Tibial nerve (tissue), 4 donors: ENCODE measurements at regions not wholly inside any gene's neighbourhood (a gene's known extent, or its start where the extent isn't known, plus 50 kb on each side); places are given as distances from the start of the nearest gene placed in this dataset.

Experiments
- DNase-seq, 2 donors: peaks; one replicate each; pipeline ENCODE4 v3.0.0-alpha.2; 2019; ENCODE audit warnings: low spot score in 2 of 2
- H3K27ac ChIP-seq, 4 donors: fragments of 200-600 bp; sonication (generic) in 3 of 4; one replicate each; pipeline ENCODE4 v1.5.1; 2017 to 2019; ENCODE audit warnings: mild to moderate bottlenecking in 1 of 4
- H3K27me3 ChIP-seq, 2 donors: fragments of 200-600 bp; sonication (generic) in 1 of 2; one replicate each; pipeline versions ENCODE4 v1.5.1 to v1.6.0; 2017 to 2019
- H3K36me3 ChIP-seq, 3 donors: fragments of 200-600 bp; sonication (generic); one replicate each; pipeline ENCODE4 v1.5.1; 2018 to 2019
- H3K4me1 ChIP-seq, 4 donors: fragments of 200-600 bp; sonication (generic) in 3 of 4; one replicate each; pipeline ENCODE4 v1.5.1; 2017 to 2019
- H3K4me3 ChIP-seq, 4 donors: fragments of 200-600 bp; sonication (generic) in 3 of 4; one replicate each; pipeline ENCODE4 v1.5.1; 2017 to 2019; ENCODE audit warnings: mild to moderate bottlenecking in 1 of 4, moderate library complexity in 1 of 4
- H3K9me3 ChIP-seq, 4 donors: fragments of 200-600 bp; sonication (generic) in 3 of 4; one replicate each; pipeline ENCODE4 v1.5.1; 2017 to 2019
- EP300 ChIP-seq, 2 donors: sonication (generic); formaldehyde crosslinking; IDR thresholded peaks; one replicate each; pipeline ENCODE4 v1.6.1; 2017; ENCODE audit warnings: antibody characterized with exemption in 2 of 2, mild to moderate bottlenecking in 1 of 2
- POLR2A ChIP-seq, 2 donors: fragments of 450-650 bp; IDR thresholded peaks; one replicate each; pipeline ENCODE4 v1.6.1; 2017; ENCODE audit warnings: antibody characterized with exemption in 2 of 2, mild to moderate bottlenecking in 2 of 2, moderate library complexity in 2 of 2
- WGBS, 2 donors: methylation state at CpG; one replicate each; pipeline ENCODE4 v1.1.5; 2018; 5-methylcytosine and 5-hydroxymethylcytosine counted together
- TF ChIP-seq, protein P1 (sequence below), 5 experiments: fragments of 200-600 bp in 3 of 5; fragments of 450-650 bp in 2 of 5; sonication (generic) in 3 of 5; IDR thresholded peaks; one replicate each; pipeline ENCODE4 v1.5.1; 2016 to 2019; ENCODE audit warnings: antibody characterized with exemption in 5 of 5, mild to moderate bottlenecking in 3 of 5, moderate library complexity in 2 of 5

DNA sequence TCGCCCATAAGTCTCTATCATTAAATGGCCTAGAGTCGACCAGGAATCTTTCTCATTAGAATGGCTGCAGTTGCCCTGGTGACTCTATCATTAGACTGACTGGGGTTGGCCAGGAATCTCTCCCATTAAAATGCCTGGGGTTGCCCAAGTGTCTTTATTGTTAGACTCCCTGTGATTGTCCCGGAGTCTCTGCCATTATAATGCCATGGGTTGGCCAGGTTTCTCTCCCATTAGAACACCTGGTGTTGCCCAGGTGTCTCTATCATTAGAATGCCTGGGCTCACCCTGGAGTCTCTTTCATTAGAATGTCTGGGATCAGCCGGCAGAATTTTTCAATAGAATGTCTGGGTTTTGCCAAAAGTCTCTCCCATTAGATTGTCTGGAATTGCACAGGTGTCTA is 1459.3 kb downstream of the UQCRFS1 start:
- DNase-seq, result no peak
- H3K4me1 ChIP-seq, result no peaks in the 10 kb centered on the region
- H3K27me3 ChIP-seq, result no peaks in the 10 kb centered on the region
- H3K27ac ChIP-seq, result no peak overlapping the region
- TF ChIP-seq EP300 (IDR thresholded peaks at IDR 0.05) (no peak), POLR2A (IDR thresholded peaks at IDR 0.05) (no peak)
- TF ChIP-seq, protein P1, sequence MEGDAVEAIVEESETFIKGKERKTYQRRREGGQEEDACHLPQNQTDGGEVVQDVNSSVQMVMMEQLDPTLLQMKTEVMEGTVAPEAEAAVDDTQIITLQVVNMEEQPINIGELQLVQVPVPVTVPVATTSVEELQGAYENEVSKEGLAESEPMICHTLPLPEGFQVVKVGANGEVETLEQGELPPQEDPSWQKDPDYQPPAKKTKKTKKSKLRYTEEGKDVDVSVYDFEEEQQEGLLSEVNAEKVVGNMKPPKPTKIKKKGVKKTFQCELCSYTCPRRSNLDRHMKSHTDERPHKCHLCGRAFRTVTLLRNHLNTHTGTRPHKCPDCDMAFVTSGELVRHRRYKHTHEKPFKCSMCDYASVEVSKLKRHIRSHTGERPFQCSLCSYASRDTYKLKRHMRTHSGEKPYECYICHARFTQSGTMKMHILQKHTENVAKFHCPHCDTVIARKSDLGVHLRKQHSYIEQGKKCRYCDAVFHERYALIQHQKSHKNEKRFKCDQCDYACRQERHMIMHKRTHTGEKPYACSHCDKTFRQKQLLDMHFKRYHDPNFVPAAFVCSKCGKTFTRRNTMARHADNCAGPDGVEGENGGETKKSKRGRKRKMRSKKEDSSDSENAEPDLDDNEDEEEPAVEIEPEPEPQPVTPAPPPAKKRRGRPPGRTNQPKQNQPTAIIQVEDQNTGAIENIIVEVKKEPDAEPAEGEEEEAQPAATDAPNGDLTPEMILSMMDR (IDR thresholded peaks at IDR 0.05), result no peak
- H3K4me3 ChIP-seq, result no peak overlapping the region
- H3K9me3 ChIP-seq, result peaks cover 0 to 13% (median 0%) of the 10 kb centered on the region in 4 donors
- WGBS, 2 donors, result 88 to 96% methylated on average over 4 of the region's 4 CpGs
- peaks cover 0 to under 1% (median 0%) of the 10 kb centered on the region in 3 donors for H3K36me3 ChIP-seq

DNA sequence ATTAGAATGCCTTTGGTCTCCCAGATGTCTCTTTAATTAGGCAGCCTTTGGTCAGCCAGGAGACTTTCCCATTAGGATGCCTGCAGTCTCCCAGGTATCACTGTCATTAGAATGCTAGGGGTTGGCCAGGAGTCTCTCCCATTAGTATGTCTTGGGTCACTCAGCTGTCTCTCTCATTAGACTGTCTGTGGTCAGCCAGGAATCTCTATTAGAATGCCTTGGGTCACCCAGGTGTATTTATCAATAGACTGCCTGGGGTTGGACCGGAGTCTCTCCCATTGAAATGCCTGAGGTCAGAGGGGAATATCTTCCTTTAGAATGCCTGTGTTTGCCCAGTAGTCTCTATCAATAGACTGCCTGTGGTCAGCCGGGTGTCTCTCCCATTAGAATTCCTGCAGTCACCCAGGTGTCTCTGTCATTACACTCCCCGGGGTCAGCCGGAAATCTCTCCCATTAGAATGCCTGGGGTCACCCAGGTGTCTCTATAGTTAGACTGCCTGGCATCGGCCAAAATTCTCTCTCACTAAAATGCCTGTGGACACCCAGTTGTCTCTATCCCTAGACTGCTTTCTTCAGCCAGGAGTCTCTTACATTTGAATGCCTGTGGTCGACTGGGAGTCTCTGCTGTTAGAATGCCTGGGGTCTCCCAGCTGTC is 1460.3 kb downstream of the UQCRFS1 start:
- WGBS, 2 donors, result 89 to 90% methylated on average over 6 of the region's 6 CpGs
- DNase-seq, result no peak
- H3K4me3 ChIP-seq, result no peak overlapping the region

DNA sequence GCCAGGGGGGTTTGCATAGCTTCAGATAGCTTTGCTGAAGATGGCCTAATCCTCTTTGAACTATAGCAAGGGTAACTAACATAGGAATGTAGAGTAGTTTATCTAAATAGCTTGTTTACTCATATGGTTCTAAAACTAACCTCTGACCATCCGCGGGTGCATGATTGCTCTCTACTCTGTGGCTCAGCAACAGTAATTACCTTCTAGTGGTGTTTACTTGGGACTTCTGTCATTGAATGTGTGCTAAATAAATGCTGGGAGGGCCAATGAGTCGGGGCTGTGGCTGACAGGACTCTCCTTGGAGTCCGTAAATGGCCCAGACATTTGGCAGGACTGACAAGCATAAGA is 1461.9 kb downstream of the UQCRFS1 start:
- Histone ChIP-seq H3K4me1 (peaks cover 0 to 14% (median 2%) of the 10 kb centered on the region in 4 donors), H3K27ac (no peak overlapping the region), H3K27me3 (no peaks in the 10 kb centered on the region), H3K36me3 (no peaks in the 10 kb centered on the region), H3K4me3 (no peak overlapping the region), H3K9me3 (peaks cover 0 to 8% (median 0%) of the 10 kb centered on the region in 4 donors)
- TF ChIP-seq POLR2A (IDR thresholded peaks at IDR 0.05), result no peak
- TF ChIP-seq EP300 (IDR thresholded peaks at IDR 0.05), result no peak
- TF ChIP-seq, protein P1 (IDR thresholded peaks at IDR 0.05), result no peak
- no peak for DNase-seq
- 65 to 68% methylated on average over 4 of the region's 4 CpGs for WGBS, 2 donors

More for the DNA sequence above, 1460.3 kb downstream of the UQCRFS1 start:
- no peaks in the 10 kb centered on the region for H3K4me1 ChIP-seq
- H3K36me3 ChIP-seq, result no peaks in the 10 kb centered on the region
- peaks cover 0 to 5% (median 0%) of the 10 kb centered on the region in 4 donors for H3K9me3 ChIP-seq
- TF ChIP-seq POLR2A (IDR thresholded peaks at IDR 0.05) (no peak), EP300 (IDR thresholded peaks at IDR 0.05) (no peak)
- TF ChIP-seq, protein P1 (IDR thresholded peaks at IDR 0.05), result no peak
- no peaks in the 10 kb centered on the region for H3K27me3 ChIP-seq
- no peak overlapping the region for H3K27ac ChIP-seq

DNA sequence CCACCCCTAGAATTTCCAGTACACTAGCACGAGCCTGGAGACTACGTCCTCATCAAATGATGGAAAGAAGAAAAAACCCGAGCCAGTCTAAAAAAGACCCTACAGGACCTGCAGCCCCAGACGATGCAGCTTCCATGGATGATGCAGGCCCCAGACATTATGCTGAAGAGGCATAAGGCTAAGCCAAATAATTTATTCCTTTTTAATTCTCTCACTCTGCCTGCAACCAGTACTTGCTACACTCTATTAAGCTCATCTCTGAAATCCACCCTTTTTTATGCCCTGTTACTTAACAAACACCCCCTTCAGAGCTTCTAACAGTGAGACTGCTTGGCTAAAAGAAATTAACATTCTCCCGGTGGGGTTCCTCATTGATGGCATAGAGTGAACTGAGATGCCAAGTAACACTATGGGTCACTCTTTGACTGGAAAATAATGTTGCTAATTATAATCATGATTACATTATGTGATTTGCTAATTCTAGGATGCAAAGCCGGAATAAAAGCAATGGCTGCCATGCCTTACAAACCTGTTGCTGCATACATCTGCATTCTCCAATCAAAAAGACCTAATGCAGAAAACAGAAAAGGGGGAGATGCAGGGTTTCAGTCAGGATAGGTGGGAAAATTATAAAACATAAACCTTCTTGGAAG is 1462.4 kb downstream of the UQCRFS1 start:
- Histone ChIP-seq H3K4me3 (no peak overlapping the region), H3K9me3 (peaks cover 0 to 8% (median 0%) of the 10 kb centered on the region in 4 donors), H3K4me1 (peaks cover 0 to 14% (median 2%) of the 10 kb centered on the region in 4 donors), H3K27ac (no peak overlapping the region), H3K36me3 (peaks cover 0 to 2% (median 0%) of the 10 kb centered on the region in 3 donors), H3K27me3 (no peaks in the 10 kb centered on the region)
- DNase-seq, result no peak
- 75 to 77% methylated on average over 6 of the region's 6 CpGs for WGBS, 2 donors
- TF ChIP-seq EP300 (IDR thresholded peaks at IDR 0.05) (no peak), POLR2A (IDR thresholded peaks at IDR 0.05) (no peak)
- TF ChIP-seq, protein P1 (IDR thresholded peaks at IDR 0.05), result no peak

DNA sequence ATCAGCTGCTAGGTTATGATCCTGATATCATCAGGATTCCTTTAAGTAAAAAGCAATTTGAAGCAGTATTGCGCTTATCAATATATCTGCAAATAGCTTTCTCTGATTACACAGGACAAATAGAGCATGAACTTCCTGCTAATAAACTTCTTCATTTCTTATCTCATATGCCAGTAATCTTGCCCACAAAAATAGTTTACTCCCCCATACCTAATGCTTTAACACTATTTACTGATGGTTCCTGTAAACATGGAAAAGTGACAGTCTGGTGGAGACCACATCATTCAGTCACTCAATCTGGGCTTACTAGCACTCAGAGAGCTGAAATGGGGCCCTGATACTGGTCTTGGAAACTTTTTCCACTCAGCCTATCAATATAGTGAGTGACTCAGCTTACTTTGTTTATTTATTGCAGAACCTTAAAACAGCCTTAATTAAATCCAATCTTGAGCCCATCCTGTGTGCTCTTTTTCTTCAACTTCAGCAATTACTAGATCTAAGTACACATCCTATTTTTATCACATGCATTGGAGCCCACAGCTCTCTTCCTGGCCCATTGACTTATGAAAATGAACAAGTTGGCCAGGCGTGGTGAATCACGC is 1464.3 kb downstream of the UQCRFS1 start:
- 94 to 99% methylated on average over 3 of the region's 3 CpGs for WGBS, 2 donors
- no peak for DNase-seq
- Histone ChIP-seq H3K4me3 (no peak overlapping the region), H3K9me3 (peaks cover 0 to 8% (median 0%) of the 10 kb centered on the region in 4 donors), H3K27ac (no peak overlapping the region), H3K27me3 (no peaks in the 10 kb centered on the region), H3K4me1 (peaks cover 0 to 14% (median 2%) of the 10 kb centered on the region in 4 donors), H3K36me3 (peaks cover 0 to 13% (median 0%) of the 10 kb centered on the region in 3 donors)
- TF ChIP-seq POLR2A (IDR thresholded peaks at IDR 0.05), result no peak
- no peak for TF ChIP-seq EP300 (IDR thresholded peaks at IDR 0.05)
- TF ChIP-seq, protein P1 (IDR thresholded peaks at IDR 0.05), result no peak
